Motor neuron (in vitro differentiated cells): ENCODE measurements at regions not wholly inside any gene's neighbourhood (a gene's known extent, or its start where the extent isn't known, plus 50 kb on each side); places are given as distances from the start of the nearest gene placed in this dataset.

Experiments used
- ATAC-seq, 8 experiments: fragments of 200-7000 bp; cut with Tn5 transposase; replicated peaks in 6 of 8; 2 replicates each; pipeline ENCODE4 v1.8.0; 2021; ENCODE audit warnings: mild to moderate bottlenecking in 8 of 8, moderate library complexity in 8 of 8
- H3K27ac ChIP-seq, 2 donors: fragments of 250-450 bp; sonication (Bioruptor Pico); 2 replicates each; pipeline ENCODE4 v1.9.0; 2021; ENCODE audit warnings: antibody characterized with exemption in 2 of 2, mild to moderate bottlenecking in 2 of 2, moderate library complexity in 1 of 2
- H3K4me1 ChIP-seq, 2 donors: fragments of 250-450 bp; sonication (Bioruptor Pico); replicated peaks in 1 of 2; 2 replicates each; pipeline ENCODE4 v1.6.1; 2021; ENCODE audit warnings: antibody characterized with exemption in 2 of 2, mild to moderate bottlenecking in 2 of 2, moderate library complexity in 1 of 2
- H3K4me3 ChIP-seq, 5 donors: fragments of 250-450 bp; sonication (Bioruptor Pico); 2 replicates each; pipeline ENCODE4 v1.9.0; 2021; ENCODE audit warnings: antibody characterized with exemption in 5 of 5, mild to moderate bottlenecking in 5 of 5, moderate library complexity in 4 of 5
- WGBS, 10 experiments: fragments of 450-650 bp; shearing (Covaris generic); methylation state at CpG; one replicate each; pipeline ENCODE4 v1.0.0; 2022; 5-methylcytosine and 5-hydroxymethylcytosine counted together
- in situ Hi-C, 9 experiments: fragments of 400-800 bp; cut with MboI; loops; one replicate each; pipeline ENCODE4 v1.15.0; 2021; ENCODE audit warnings: low sequenced_read_pairs in 9 of 9, low pct_unique_long_range_greater_than_20kb in 2 of 9; ENCODE audit not compliant: unreplicated experiment in 9 of 9

DNA sequence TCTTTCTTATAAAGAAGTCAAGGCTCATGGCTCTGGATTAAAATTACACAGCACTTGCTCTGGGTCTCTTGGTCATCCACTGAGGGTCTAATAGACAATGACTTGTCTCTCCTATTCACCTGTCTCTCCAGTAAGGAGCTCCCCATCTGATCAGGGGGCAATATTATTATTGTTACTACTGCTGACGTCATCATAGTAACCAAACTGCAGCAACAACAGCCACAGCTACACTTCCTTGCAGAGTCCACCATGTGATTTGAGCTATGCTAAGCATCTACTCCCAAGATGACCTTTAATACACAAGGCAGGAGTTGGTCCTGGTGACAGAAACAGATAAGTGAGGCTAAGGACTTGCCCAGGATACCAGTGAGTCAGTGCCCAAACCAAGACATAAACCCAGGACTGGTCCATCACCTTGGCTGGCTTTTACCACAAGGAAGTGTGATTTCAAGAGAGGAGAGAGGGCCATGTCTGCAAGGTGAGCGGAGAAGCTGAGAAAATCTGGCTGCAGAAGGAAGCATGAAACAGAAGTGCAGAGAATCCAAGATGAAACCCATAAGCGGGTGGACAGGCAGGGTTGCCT lies 602.5 kb downstream of the PTPRU start:
- ATAC-seq, result peak in 3 of 8 experiments; percentile 8 to 42 (median 29)
- Histone ChIP-seq H3K4me1 (peaks cover 0 to 19% of the 10 kb centered on the region in 2 donors), H3K27ac (no peak overlapping the region), H3K4me3 (no peak overlapping the region)
- WGBS, 10 experiments, result 0 to 100% (median 80%) methylated on average over 1 to 3 of the region's 3 CpGs; no CpG with 5 or more reads in 2 of the 10 experiments
- in situ Hi-C loops, result no loop called here

DNA sequence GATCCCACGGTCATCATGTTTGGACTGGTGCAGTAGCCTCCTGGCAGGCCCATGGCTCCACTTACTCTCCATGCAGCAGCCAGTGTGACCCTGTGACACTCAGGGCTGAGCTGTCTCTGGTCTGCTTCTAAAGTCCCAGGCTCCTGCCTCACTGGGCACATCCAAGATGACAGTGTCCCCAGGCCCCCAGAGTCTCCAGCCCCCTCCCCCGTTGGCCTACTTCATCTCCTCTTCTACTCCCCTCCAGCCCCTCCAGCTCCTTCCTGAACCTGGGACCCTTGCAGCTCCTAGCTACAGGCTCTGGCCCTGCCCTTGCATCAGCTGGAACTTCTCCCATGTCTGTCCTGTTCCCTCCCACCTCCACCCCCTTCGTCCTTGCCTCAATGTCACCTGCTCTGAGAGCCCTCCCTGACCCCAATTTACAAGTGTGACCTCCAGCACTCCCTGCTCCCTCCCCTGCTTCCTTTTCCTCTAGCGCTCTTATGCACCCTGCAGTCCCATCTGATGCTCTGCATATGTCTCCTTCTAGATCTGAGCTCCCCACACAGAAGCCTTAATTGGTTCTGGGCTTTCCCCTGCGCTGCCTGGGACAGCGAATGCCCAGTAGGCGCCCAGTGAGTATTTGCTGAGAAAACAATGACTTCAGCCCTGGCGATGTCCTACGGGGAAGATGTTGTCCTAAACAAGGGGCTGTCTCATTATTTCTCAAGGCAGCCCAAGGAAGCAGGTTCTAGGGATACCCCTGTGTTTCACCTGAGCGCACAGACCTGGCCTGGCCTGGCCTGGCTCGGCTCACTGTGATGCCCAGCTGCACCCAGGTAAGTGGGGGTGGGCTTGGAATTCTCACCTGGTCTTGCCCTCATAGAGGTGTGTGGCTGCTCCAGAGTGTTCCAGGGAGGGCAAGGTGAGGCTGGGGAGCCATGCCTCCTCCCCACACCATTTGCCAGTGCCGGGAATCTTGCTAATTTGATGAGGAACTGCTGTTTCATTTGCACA lies 600.6 kb downstream of the PTPRU start:
- no peak overlapping the region for H3K27ac ChIP-seq
- peak in 4 of 8 experiments; percentile 44 to 73 (median 69) for ATAC-seq
- in situ Hi-C loops, result no loop called here
- 0 to 100% (median 65%) methylated on average over 1 to 7 of the region's 12 CpGs; no CpG with 5 or more reads in 4 of the 10 experiments for WGBS, 10 experiments
- no peak overlapping the region for H3K4me3 ChIP-seq
- H3K4me1 ChIP-seq, result peaks cover 0 to 21% of the 10 kb centered on the region in 2 donors

DNA sequence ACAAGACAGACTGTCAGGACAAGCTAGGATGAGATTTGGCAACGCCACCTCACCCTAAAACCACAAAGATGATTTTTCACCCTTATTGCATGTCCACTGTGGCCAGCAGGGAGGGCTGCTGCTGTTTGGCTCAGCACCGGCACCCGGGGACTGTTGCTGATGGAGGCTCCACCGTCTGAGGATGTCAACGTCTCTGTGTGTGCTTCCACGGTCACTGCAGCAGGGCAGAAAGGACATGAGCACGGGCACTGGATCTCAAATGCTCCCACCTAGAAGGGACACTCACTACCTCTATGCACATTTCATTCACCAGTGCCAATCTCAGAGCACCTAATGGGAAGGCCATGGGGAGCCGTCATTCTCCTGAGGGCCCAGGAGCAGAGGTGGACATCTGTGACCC lies 599.6 kb downstream of the PTPRU start:
- peaks cover 0 to 23% of the 10 kb centered on the region in 2 donors for H3K4me1 ChIP-seq
- H3K27ac ChIP-seq, result no peak overlapping the region
- in situ Hi-C loops, result no loop called here
- no peak overlapping the region for H3K4me3 ChIP-seq
- no peak for ATAC-seq
- WGBS, 10 experiments, result 33 to 100% (median 79%) methylated on average over 1 to 6 of the region's 8 CpGs; no CpG with 5 or more reads in 4 of the 10 experiments

DNA sequence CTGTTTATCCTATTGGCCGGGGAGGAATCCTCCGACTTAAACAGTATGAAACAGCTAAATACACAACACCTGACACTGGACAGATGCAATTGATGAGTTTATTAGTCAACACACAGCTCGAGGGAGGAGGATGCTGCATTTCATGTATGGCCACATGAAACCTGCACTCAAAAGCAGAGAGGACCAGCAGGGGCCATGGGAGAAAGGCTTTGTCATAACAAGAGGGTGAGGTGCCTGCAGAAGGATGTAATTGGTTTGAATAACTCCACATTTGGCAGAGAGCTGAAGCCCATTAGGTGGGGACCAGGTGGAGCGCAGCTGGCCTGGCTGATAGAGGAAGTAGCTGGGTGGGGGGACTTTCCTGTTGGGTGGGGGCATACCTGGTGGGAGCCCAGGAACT lies 599.1 kb downstream of the PTPRU start:
- 0 to 75% (median 60%) methylated on average over 1 to 4 of the region's 4 CpGs; no CpG with 5 or more reads in 3 of the 10 experiments for WGBS, 10 experiments
- peak in 3 of 8 experiments; percentile 24 to 48 (median 41) for ATAC-seq
- H3K4me1 ChIP-seq, result peaks cover 0 to 23% of the 10 kb centered on the region in 2 donors
- no peak overlapping the region for H3K4me3 ChIP-seq
- in situ Hi-C loops, result no loop called here
- no peak overlapping the region for H3K27ac ChIP-seq

DNA sequence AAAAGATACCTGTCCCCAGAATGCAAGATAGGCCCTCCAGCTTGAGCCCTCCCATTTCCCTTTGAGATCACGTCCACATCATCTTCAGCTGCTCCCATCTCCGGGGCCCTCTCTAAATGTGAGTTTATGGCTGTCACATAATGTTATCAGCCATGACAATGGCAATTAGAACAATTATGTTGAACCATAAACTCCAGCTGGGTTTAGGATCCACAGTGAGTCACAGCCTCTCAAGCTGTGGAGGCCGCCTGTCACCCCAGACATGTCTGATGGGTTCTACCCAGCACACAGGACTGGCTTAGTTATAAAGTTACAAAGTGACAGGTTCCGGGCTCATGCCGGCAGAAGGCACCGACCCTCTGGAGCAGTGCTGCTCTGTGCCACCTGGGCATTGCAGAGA lies 597.3 kb downstream of the PTPRU start:
- 0 to 100% (median 72%) methylated on average over 1 to 6 of the region's 6 CpGs; no CpG with 5 or more reads in 1 of the 10 experiments for WGBS, 10 experiments
- in situ Hi-C loops, result no loop called here
- Histone ChIP-seq H3K27ac (no peak overlapping the region), H3K4me3 (no peak overlapping the region), H3K4me1 (peaks cover 0 to 23% of the 10 kb centered on the region in 2 donors)
- ATAC-seq, result peak in 2 of 8 experiments; percentile 31 to 36

DNA sequence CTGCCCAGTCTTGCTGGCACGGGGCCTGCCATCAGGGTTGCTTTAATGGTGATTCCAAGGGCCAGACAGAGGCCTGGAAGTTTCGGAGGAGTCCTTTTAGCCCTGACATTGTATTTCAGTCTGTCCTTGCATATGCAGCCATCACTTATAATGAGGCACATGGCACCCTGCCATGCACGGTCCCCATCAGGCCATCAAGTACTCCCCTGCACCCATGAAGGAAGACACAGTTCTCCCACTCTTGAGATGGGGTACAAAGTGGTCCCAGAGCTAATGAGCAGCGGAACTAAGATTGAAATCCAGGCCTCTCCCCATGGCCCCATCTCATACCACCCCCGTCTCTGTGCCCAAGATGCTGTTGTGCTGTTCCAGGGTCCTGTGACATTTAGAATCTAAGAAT lies 596.6 kb downstream of the PTPRU start:
- in situ Hi-C loops, result no loop called here
- H3K27ac ChIP-seq, result no peak overlapping the region
- H3K4me3 ChIP-seq, result no peak overlapping the region
- ATAC-seq, result no peak
- 60 to 100% (median 86%) methylated on average over 1 to 3 of the region's 5 CpGs; no CpG with 5 or more reads in 4 of the 10 experiments for WGBS, 10 experiments
- peaks cover 0 to 23% of the 10 kb centered on the region in 2 donors for H3K4me1 ChIP-seq

DNA sequence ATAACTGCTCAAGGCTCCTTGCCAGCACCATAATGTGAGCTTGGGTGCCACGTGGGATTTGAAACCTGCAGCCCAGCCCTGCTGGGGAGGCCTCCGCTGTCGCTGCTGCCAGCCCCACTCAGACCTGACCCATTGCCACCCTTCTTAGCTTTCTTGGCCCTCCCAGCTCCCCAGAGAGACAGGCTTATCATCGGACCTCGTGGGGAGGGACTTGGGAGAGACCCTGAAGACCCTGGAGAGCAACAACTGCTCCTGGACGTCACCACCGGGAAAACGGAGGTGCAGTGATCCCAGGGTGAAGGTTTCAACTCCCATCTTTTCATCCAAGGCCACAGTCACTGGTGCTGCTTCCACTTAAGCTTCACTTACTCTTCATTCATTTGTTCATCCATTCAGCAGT lies 596.1 kb downstream of the PTPRU start:
- in situ Hi-C loops, result no loop called here
- H3K27ac ChIP-seq, result no peak overlapping the region
- H3K4me3 ChIP-seq, result no peak overlapping the region
- ATAC-seq, result no peak
- 32 to 100% (median 77%) methylated on average over 2 to 8 of the region's 8 CpGs; no CpG with 5 or more reads in 4 of the 10 experiments for WGBS, 10 experiments
- peaks cover 0 to 23% of the 10 kb centered on the region in 2 donors for H3K4me1 ChIP-seq

DNA sequence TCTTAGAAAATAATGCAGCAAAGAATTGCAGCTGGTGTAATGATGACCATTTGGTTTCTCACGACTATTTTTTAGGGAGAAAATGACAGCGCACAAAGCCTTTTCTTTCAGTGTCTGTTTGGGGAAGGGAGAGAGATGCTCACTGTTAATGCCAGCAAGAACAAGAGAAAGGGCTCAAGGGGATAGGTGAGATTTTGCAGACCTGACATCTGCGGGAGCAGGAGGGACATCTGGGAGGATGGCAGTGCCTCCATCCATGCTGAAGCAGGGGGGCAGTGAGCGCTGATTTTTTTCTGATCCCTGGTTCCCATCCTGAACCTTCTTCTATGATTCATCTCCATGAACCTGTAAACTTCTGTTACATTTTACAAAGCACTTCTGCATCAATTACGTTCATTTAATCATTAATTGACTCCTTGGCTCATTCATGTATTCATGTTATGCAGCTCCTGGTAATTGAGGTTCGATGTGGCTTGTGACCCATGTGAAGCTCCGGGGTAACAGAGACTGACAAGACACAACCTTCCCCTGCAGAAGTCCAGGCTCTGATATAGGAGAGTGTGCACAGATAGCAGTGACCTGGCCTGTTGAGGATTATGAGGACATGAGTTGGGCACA lies 595.3 kb downstream of the PTPRU start:
- Histone ChIP-seq H3K4me1 (peaks cover 0 to 18% of the 10 kb centered on the region in 2 donors), H3K27ac (no peak overlapping the region), H3K4me3 (no peak overlapping the region)
- 35 to 84% (median 50%) methylated on average over 4 to 7 of the region's 7 CpGs; no CpG with 5 or more reads in 3 of the 10 experiments for WGBS, 10 experiments
- in situ Hi-C loops, result no loop called here
- ATAC-seq, result peak in 1 of 8 experiments; percentile 9

DNA sequence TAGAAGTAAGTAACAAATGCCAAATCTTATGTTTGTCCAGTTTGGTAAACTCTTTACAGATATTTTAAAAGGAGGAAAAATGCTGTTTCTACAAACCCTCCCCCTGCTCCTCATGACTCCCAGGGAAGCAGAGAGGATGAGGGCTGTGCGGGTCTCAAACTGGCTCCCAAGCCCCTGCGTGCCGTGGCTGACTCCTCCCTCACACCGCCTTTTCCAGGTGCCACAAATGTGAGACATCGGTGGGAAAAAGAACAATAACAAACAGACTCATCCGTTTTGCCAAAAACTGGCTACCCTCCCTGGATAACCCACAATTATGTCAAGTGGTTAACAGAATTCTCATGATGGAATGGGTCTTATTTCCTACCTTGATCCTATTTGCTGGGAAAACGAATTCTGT lies 594.6 kb downstream of the PTPRU start:
- Histone ChIP-seq H3K4me1 (peaks cover 0 to 11% of the 10 kb centered on the region in 2 donors), H3K4me3 (no peak overlapping the region), H3K27ac (no peak overlapping the region)
- no peak for ATAC-seq
- in situ Hi-C loops, result no loop called here
- 0 to 76% (median 65%) methylated on average over 1 to 7 of the region's 7 CpGs; no CpG with 5 or more reads in 2 of the 10 experiments for WGBS, 10 experiments

DNA sequence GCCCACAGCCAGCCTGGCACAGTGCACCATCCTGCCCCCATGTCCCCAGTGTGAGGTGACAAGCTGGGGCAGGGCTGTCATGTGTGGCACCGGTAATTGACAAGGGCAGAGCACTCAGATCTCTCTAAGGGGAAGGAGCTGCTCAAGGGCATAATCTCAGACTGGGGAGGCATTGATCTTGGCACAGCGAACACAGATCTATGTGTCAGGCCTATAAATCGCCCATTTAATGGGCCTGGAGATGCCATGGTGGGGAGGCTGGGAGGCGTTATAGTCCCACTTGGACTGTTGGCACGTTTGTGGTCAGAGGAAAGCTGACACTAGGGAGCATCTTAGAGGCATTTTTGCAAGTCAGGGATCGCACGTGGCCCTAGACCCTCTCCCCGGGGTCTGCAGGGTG lies 594.1 kb downstream of the PTPRU start:
- Histone ChIP-seq H3K4me1 (peaks cover 0 to 6% of the 10 kb centered on the region in 2 donors), H3K4me3 (no peak overlapping the region), H3K27ac (no peak overlapping the region)
- in situ Hi-C loops, result no loop called here
- no peak for ATAC-seq
- WGBS, 10 experiments, result 0 to 60% (median 45%) methylated on average over 1 to 6 of the region's 8 CpGs; no CpG with 5 or more reads in 2 of the 10 experiments

DNA sequence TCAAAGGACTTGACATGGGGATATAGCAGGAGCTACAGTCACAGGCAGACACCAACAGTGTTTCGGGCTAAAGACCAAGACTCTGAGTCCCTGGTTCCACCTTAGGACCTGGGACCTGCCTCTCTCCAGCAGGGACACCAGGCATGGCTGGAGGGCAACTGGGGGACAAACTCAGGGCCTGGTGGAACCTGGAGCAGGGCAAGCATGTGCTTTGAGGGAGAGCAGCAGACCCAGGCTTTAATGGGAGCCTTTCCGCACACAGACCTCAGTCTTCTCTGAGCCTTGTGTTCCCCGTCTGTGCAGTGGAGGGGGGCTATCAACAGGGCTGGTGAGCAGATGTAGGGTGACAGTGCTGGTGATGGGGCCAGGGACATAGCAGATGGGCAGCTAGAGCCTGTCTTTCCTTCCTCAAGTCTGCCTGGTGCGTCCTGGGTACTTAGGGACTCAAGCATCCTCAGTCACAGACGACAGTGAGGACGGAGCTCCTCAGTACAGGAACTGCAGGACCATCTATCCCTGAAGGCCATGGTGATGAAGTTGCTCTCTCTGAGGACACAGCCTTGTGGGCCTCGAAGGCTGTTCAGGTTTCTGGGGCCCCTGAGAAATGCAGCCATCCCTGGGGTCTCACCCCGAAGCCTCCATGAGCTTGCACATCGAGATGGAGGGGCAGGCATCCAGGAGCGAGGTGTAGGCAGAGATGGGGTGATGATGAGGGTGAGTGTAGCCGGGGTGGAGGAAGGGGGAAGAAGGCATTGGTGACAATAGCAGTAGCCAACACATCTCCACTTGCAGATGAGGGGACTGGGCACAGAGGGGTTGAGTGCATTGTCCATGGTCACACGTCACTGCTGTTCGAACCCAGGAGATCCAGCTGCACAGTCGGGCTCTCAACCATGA lies 593.4 kb downstream of the PTPRU start:
- in situ Hi-C loops, result no loop called here
- 0 to 92% (median 63%) methylated on average over 1 to 11 of the region's 14 CpGs; no CpG with 5 or more reads in 4 of the 10 experiments for WGBS, 10 experiments
- H3K4me3 ChIP-seq, result no peak overlapping the region
- no peak for ATAC-seq
- H3K4me1 ChIP-seq, result peaks cover 0 to 7% of the 10 kb centered on the region in 2 donors
- no peak overlapping the region for H3K27ac ChIP-seq
